SK-N-SH (cell line): ENCODE measurements at regions not wholly inside any gene's neighbourhood (a gene's known extent, or its start where the extent isn't known, plus 50 kb on each side); places are given as distances from the start of the nearest gene placed in this dataset.

Experiments used
- CTCF ChIA-PET: fragments of 300-600, 350-600 bp; formaldehyde crosslinking; extraction: SDS; loops from one replicate; lab custom pipeline; 2021; lab: Yijun Ruan, JAX
- POLR2A ChIA-PET: fragments of 350-600 bp; sonication (Branson Sonifier 250); formaldehyde crosslinking; extraction: SDS; loops from one replicate; lab custom pipeline; 2020; ENCODE audit warnings: antibody characterized with exemption, inconsistent platforms; lab: Yijun Ruan, JAX
- DNase-seq: peaks from one replicate; pipeline ENCODE4 v3.0.0; 2012
- H2AFZ ChIP-seq: fragments of 200-600 bp; sonication (generic); 2 replicates; pipeline ENCODE4 v1.8.1; 2016; ENCODE audit warnings: antibody characterized with exemption, mild to moderate bottlenecking, low read depth
- H3F3A ChIP-seq: fragments of 200-600 bp; sonication (generic); replicated peaks from 2 replicates; pipeline ENCODE3; 2016; ENCODE audit warnings: antibody characterized with exemption, mild to moderate bottlenecking; ENCODE audit not compliant: insufficient read depth
- H3K27ac ChIP-seq, 2 experiments: fragments of 200-500 bp in 1 of 2; fragments of 200-600 bp in 1 of 2; sonication (Bioruptor generic) in 1 of 2; sonication (generic), shearing (Covaris generic) in 1 of 2; 2 replicates each; pipeline versions ENCODE4 v1.5.1 to v1.6.1; 2014 to 2016; ENCODE audit warnings: low read depth in 2 of 2, inconsistent platforms in 1 of 2, low read length in 1 of 2, mild to moderate bottlenecking in 1 of 2, mixed read lengths in 1 of 2
- H3K27me3 ChIP-seq: fragments of 200-600 bp; sonication (generic), shearing (Covaris generic); 2 replicates; pipeline ENCODE4 v1.6.1; 2016; ENCODE audit warnings: mixed run types; ENCODE audit not compliant: insufficient read depth
- H3K36me3 ChIP-seq, 2 experiments: fragments of 200-500 bp in 1 of 2; fragments of 200-600 bp in 1 of 2; sonication (Bioruptor generic) in 1 of 2; sonication (generic) in 1 of 2; replicated peaks in 1 of 2; 2 replicates each; pipeline versions ENCODE3 to v1.5.1; 2014 to 2016; ENCODE audit warnings: low read length in 1 of 2, mild to moderate bottlenecking in 1 of 2; ENCODE audit not compliant: insufficient read depth in 2 of 2, control insufficient read depth in 1 of 2
- H3K4me1 ChIP-seq, 2 experiments: fragments of 200-500 bp in 1 of 2; fragments of 200-600 bp in 1 of 2; sonication (Bioruptor generic) in 1 of 2; sonication (generic), shearing (Covaris generic) in 1 of 2; 2 replicates each; pipeline versions ENCODE4 v1.5.1 to v1.6.1; 2014 to 2016; ENCODE audit warnings: low read depth in 1 of 2, low read length in 1 of 2, mixed run types in 1 of 2; ENCODE audit not compliant: insufficient read depth in 2 of 2, control insufficient read depth in 1 of 2
- H3K4me2 ChIP-seq: fragments of 200-600 bp; sonication (generic), shearing (Covaris generic); 2 replicates; pipeline ENCODE4 v1.6.1; 2017; ENCODE audit warnings: mixed run types
- H3K4me3 ChIP-seq, 2 experiments: fragments of 200-500 bp in 1 of 2; fragments of 200-600 bp in 1 of 2; sonication (Bioruptor generic) in 1 of 2; sonication (generic), shearing (Covaris generic) in 1 of 2; 2 replicates each; pipeline versions ENCODE4 v1.5.1 to v1.8.1; 2014 to 2016; ENCODE audit warnings: low read depth in 2 of 2, inconsistent platforms in 1 of 2, low read length in 1 of 2, mild to moderate bottlenecking in 1 of 2, mixed read lengths in 1 of 2, moderate library complexity in 1 of 2
- H3K79me2 ChIP-seq: fragments of 200-600 bp; sonication (generic); 2 replicates; pipeline ENCODE4 v1.8.1; 2017; ENCODE audit warnings: mild to moderate bottlenecking; ENCODE audit not compliant: insufficient read depth
- H3K9ac ChIP-seq: fragments of 200-600 bp; sonication (generic); 2 replicates; pipeline ENCODE4 v1.6.1; 2017; ENCODE audit warnings: mixed run types
- H3K9me2 ChIP-seq: fragments of 200-600 bp; sonication (generic); 2 replicates; pipeline ENCODE4 v1.6.1; 2017; ENCODE audit warnings: mixed run types
- H3K9me3 ChIP-seq: fragments of 200-600 bp; sonication (generic); 2 replicates; pipeline ENCODE4 v1.6.1; 2017; ENCODE audit warnings: mixed run types, mild to moderate bottlenecking, moderate library complexity
- H4K20me1 ChIP-seq: fragments of 200-600 bp; sonication (generic); 2 replicates; pipeline ENCODE4 v1.6.1; 2017; ENCODE audit warnings: mild to moderate bottlenecking, mixed run types; ENCODE audit not compliant: insufficient read depth
- CHD2 ChIP-seq: fragments of 150-350 bp; IDR thresholded peaks from 2 replicates; pipeline ENCODE4 v1.6.1; 2018; ENCODE audit warnings: low read length; ENCODE audit not compliant: partially characterized antibody
- CTCF ChIP-seq: fragments of 200-600 bp; sonication (generic); IDR thresholded peaks from 2 replicates; pipeline ENCODE4 v1.6.1; 2017; ENCODE audit warnings: antibody characterized with exemption, mild to moderate bottlenecking, moderate library complexity
- ELF1 ChIP-seq: IDR thresholded peaks from 2 replicates; pipeline ENCODE4 v1.4.0; 2012
- FOSL2 ChIP-seq: IDR thresholded peaks from 2 replicates; pipeline ENCODE4 v1.4.0; 2012; ENCODE audit warnings: low read depth, mild to moderate bottlenecking, moderate library complexity, borderline replicate concordance
- FOXJ3 ChIP-seq: sonication (generic); formaldehyde crosslinking; IDR thresholded peaks from 2 replicates; pipeline ENCODE4 v1.5.1; 2020; ENCODE audit warnings: mild to moderate bottlenecking, missing genetic modification reagents
- FOXM1 ChIP-seq: IDR thresholded peaks from 2 replicates; pipeline ENCODE4 v1.4.0; 2012; ENCODE audit warnings: low read depth, mild to moderate bottlenecking
- GATA2 ChIP-seq: sonication (generic); formaldehyde crosslinking; IDR thresholded peaks from 2 replicates; pipeline ENCODE4 v1.5.0; 2020; ENCODE audit warnings: mild to moderate bottlenecking, missing genetic modification reagents
- JUND ChIP-seq: IDR thresholded peaks from 2 replicates; pipeline ENCODE4 v1.4.0; 2012
- MEF2A ChIP-seq: IDR thresholded peaks from 2 replicates; pipeline ENCODE4 v1.4.0; 2012; ENCODE audit warnings: low read depth, borderline replicate concordance
- NFIC ChIP-seq: IDR thresholded peaks from 2 replicates; pipeline ENCODE4 v1.4.0; 2012; ENCODE audit warnings: borderline replicate concordance
- NRF1 ChIP-seq: IDR thresholded peaks from 2 replicates; pipeline ENCODE4 v1.6.1; 2012; ENCODE audit warnings: low read depth, mild to moderate bottlenecking, low read length
- POLR2AphosphoS5 ChIP-seq: IDR thresholded peaks from 2 replicates; pipeline ENCODE4 v1.6.1; 2012; ENCODE audit warnings: low read depth, low read length
- RXRA ChIP-seq: IDR thresholded peaks from 2 replicates; pipeline ENCODE4 v1.4.0; 2012; ENCODE audit warnings: low read depth, mild to moderate bottlenecking, borderline replicate concordance
- SIN3A ChIP-seq: IDR thresholded peaks from 2 replicates; pipeline ENCODE4 v1.6.1; 2012; ENCODE audit warnings: low read depth, mild to moderate bottlenecking, low read length, moderate library complexity, borderline replicate concordance
- SMC3 ChIP-seq: IDR thresholded peaks from 2 replicates; pipeline ENCODE4 v1.6.1; 2012; ENCODE audit warnings: low read depth, low read length, improper control_type of control experiment
- USF2 ChIP-seq: fragments of 150-350 bp; IDR thresholded peaks from 2 replicates; pipeline ENCODE4 v1.6.1; 2017; ENCODE audit warnings: antibody characterized with exemption, low read length, low read depth, borderline replicate concordance
- YY1 ChIP-seq: IDR thresholded peaks from 2 replicates; pipeline ENCODE4 v1.4.0; 2012; ENCODE audit warnings: low read depth, mild to moderate bottlenecking
- ZBTB33 ChIP-seq: IDR thresholded peaks from 2 replicates; pipeline ENCODE4 v1.4.0; 2012; ENCODE audit warnings: low read depth, borderline replicate concordance
- WGBS: methylation state at CpG from one replicate; pipeline ENCODE4 v1.1.6; 2017; ENCODE audit warnings: low lambda C conversion rate; 5-methylcytosine and 5-hydroxymethylcytosine counted together
- TF ChIP-seq, protein P1 (sequence below): fragments of 150-350 bp; IDR thresholded peaks from 2 replicates; pipeline ENCODE4 v1.6.1; 2016; ENCODE audit warnings: mild to moderate bottlenecking, low read depth, low read length

DNA sequence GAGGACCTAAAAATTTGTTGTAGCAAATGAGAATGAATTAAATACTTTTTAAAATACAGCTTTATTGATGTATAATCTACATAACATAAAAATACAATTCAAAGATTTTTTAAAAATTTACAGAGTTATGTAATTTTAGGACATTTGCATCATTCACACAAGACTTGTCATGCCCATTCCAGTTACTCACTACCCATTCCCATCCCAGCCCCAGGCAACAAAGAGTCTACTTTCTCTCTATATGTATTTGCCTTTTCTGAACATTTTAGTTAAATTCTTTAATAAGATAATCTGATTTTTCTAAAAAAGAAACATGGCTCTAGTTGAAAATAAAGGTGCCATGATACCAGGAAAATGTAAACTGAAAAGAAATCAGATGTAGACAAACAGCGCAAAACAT lies 354.2 kb downstream of the PMP22 start:
- Histone ChIP-seq H2AFZ (no peak overlapping the region), H3K9me3 (no peaks in the 10 kb centered on the region), H3K79me2 (no peaks in the 10 kb centered on the region), H3K4me3 (no peak overlapping the region), H3K27me3 (no peaks in the 10 kb centered on the region), H3F3A (no peaks in the 10 kb centered on the region)
- CTCF ChIA-PET, result no interaction called here
- TF ChIP-seq FOXM1 (no peak), MEF2A (no peak), YY1 (no peak), NRF1 (no peak), ELF1 (no peak)
- TF ChIP-seq, all 33 proteins: peak for 0
- DNase-seq, result no peak
- POLR2A ChIA-PET, result no interaction called here
- Histone ChIP-seq H3K4me1 (no peaks in the 10 kb centered on the region), H3K27ac (no peak overlapping the region), H3K9me2 (no peaks in the 10 kb centered on the region), H4K20me1 (no peaks in the 10 kb centered on the region), H3K36me3 (no peaks in the 10 kb centered on the region), H3K9ac (no peak overlapping the region), H3K4me2 (no peak overlapping the region)
- WGBS, result 12% methylated on average over 1 of the region's 1 CpG

DNA sequence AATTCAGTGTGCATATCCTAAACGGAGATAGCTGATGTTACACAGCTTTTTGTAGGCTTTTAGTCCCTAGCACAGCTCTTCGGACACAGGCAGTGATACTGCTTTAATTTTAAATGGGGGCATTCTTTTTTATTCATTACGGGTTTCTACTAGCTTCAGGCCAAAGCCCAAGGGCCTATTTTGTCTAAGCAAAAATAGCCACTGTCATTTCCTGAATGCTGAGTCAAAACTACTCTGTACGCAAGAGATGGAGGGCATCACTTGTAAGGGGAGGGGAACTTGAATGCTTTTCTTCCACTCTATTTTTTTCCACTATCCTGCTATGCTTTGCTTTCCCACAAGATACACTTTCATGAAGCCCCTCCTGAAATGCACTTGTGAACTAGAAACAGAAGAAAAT lies 360.7 kb downstream of the PMP22 start:
- H2AFZ ChIP-seq, result no peak overlapping the region

More for the DNA sequence above, 360.7 kb downstream of the PMP22 start:
- no peaks in the 10 kb centered on the region for H3K9me3 ChIP-seq
- H3K4me2 ChIP-seq, result no peak overlapping the region
- WGBS, result 4% methylated on average over 4 of the region's 4 CpGs
- no peak overlapping the region for H3K4me3 ChIP-seq
- H3K36me3 ChIP-seq, result no peaks in the 10 kb centered on the region
- H3K4me1 ChIP-seq, result no peaks in the 10 kb centered on the region
- no peaks in the 10 kb centered on the region for H3F3A ChIP-seq
- ChIA-PET POLR2A (no interaction called here), CTCF (interaction anchor here (0.6 to 3.6 kb wide), 2 partner anchors 22 to 316 kb away, joined by 3 to 15 read pairs; no protein-coding TSS in a partner anchor)
- no peaks in the 10 kb centered on the region for H3K27me3 ChIP-seq
- H3K9me2 ChIP-seq, result no peaks in the 10 kb centered on the region
- H4K20me1 ChIP-seq, result no peaks in the 10 kb centered on the region
- TF ChIP-seq ELF1 (no peak), SIN3A (no peak), SMC3 (no peak), POLR2AphosphoS5 (no peak), YY1 (no peak), NFIC (no peak), CTCF (no peak), CHD2 (no peak), ZBTB33 (no peak), USF2 (no peak), RXRA (no peak), JUND (no peak), FOSL2 (no peak), FOXJ3 (CRISPR knock-in tag) (no peak), GATA2 (CRISPR knock-in tag) (no peak)
- TF ChIP-seq, protein P1, sequence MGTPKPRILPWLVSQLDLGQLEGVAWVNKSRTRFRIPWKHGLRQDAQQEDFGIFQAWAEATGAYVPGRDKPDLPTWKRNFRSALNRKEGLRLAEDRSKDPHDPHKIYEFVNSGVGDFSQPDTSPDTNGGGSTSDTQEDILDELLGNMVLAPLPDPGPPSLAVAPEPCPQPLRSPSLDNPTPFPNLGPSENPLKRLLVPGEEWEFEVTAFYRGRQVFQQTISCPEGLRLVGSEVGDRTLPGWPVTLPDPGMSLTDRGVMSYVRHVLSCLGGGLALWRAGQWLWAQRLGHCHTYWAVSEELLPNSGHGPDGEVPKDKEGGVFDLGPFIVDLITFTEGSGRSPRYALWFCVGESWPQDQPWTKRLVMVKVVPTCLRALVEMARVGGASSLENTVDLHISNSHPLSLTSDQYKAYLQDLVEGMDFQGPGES, result no peak
- H3K9ac ChIP-seq, result no peak overlapping the region
- H3K79me2 ChIP-seq, result no peaks in the 10 kb centered on the region
- DNase-seq, result no peak
- no peak overlapping the region for H3K27ac ChIP-seq
